Body of pancreas (tissue), 4 donors: ENCODE measurements at regions not wholly inside any gene's neighbourhood (a gene's known extent, or its start where the extent isn't known, plus 50 kb on each side); places are given as distances from the start of the nearest gene placed in this dataset.

Experiments used
- POLR2A ChIP-seq, 3 donors: fragments of 450-650 bp; IDR thresholded peaks; one replicate each; pipeline ENCODE4 v1.6.1; 2016; ENCODE audit warnings: antibody characterized with exemption in 3 of 3, mild to moderate bottlenecking in 2 of 3
- TF ChIP-seq, protein P1 (sequence below), 7 experiments: fragments of 450-650 bp in 4 of 7; fragments of 200-600 bp in 3 of 7; sonication (generic) in 3 of 7; IDR thresholded peaks; one replicate each; pipeline ENCODE4 v1.5.1; 2016 to 2019; ENCODE audit warnings: antibody characterized with exemption in 7 of 7

DNA sequence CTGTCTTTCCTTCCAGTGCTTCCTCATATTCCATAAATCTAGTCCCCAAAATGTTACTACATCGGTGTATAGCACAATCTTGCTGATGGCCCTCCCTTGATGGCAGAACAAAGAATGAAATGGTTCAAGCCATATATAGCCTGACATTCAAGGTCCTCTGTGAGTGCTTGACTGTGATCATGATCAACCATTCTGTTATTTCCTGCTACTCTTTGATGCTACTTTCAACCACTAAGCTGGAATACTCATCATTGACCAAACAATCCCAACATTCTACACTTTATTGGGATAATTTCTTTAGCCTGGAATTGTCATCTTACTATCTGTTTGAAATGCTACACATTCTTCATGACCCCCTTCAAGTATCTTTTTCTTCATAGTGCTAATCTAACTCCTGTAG lies 633.9 kb downstream of the PLCL1 start:
- TF ChIP-seq POLR2A (IDR thresholded peaks at IDR 0.05), result no peak
- TF ChIP-seq, protein P1, sequence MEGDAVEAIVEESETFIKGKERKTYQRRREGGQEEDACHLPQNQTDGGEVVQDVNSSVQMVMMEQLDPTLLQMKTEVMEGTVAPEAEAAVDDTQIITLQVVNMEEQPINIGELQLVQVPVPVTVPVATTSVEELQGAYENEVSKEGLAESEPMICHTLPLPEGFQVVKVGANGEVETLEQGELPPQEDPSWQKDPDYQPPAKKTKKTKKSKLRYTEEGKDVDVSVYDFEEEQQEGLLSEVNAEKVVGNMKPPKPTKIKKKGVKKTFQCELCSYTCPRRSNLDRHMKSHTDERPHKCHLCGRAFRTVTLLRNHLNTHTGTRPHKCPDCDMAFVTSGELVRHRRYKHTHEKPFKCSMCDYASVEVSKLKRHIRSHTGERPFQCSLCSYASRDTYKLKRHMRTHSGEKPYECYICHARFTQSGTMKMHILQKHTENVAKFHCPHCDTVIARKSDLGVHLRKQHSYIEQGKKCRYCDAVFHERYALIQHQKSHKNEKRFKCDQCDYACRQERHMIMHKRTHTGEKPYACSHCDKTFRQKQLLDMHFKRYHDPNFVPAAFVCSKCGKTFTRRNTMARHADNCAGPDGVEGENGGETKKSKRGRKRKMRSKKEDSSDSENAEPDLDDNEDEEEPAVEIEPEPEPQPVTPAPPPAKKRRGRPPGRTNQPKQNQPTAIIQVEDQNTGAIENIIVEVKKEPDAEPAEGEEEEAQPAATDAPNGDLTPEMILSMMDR (IDR thresholded peaks at IDR 0.05), result no peak
